ENCODE measurements at regions not wholly inside any gene's neighbourhood (a gene's known extent, or its start where the extent isn't known, plus 50 kb on each side); places are given as distances from the start of the nearest gene placed in this dataset.

DNA sequence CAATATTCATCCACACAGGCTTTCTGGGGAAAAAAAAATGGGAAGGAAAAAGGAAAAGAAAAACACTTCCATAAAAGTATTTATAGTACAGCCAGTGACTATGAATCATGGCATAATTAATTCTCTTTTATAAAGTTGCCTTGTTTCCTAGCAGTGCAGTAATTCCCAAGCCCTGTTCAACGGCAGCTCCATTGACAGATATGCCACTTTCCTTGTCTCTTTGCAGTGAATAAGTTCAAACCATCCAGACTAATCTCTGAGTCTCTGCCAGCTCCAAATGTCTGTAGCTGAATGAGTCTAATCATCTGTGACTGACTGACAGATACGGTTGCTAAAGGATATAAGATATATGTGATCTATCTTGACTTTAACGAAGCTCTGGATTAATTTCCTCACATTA, 52.9 kb upstream of the KCNJ16 start:
- Histone ChIP-seq H3K27me3 (ENCODE audit: insufficient read depth in 3 of 3, low read length in 2 of 3) (no peaks in the 10 kb centered on the region), H3K27ac (no peak overlapping the region), H3K4me1 (peaks cover 3% of the 10 kb centered on the region), H3K9me3 (no peaks in the 10 kb centered on the region), H3K36me3 (ENCODE audit: insufficient read depth in 1 of 2, low read depth in 1 of 2) (no peaks in the 10 kb centered on the region), H3K4me3 (no peak overlapping the region)
- ATAC-seq (no peak), DNase-seq (no peak)
- 21 to 50% (median 24%) methylated on average over 3 of the region's 3 CpGs for WGBS, 3 donors
- intact Hi-C loops (cut with DNase I), result no loop called here
- TF ChIP-seq CTCF (IDR thresholded peaks at IDR 0.05), result no peak

DNA sequence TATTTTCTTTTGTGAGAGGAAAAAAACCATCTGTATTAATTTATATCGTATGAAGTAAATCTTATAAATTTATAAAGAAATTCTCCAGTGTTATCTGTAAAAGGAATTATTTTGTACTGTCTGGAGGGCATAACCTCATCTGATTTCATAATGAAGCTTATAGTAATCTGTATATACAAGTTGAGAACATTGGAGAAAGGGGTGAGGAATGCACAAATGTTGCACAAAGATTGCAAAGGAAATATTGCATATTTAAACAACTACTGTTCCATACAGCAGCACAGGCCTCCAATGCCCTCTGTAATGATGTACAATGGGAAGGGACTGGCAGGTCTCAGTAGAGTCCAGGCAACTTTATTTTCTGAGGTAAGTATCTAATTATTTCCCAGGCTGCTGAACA, 50.8 kb upstream of the KCNJ16 start:
- DNase-seq (no peak), ATAC-seq (no peak)
- Histone ChIP-seq H3K36me3 (ENCODE audit: insufficient read depth in 1 of 2, low read depth in 1 of 2) (no peaks in the 10 kb centered on the region), H3K4me3 (no peak overlapping the region), H3K27me3 (ENCODE audit: insufficient read depth in 3 of 3, low read length in 2 of 3) (no peaks in the 10 kb centered on the region), H3K4me1 (peaks cover 5% of the 10 kb centered on the region), H3K9me3 (no peaks in the 10 kb centered on the region), H3K27ac (no peak overlapping the region)
- intact Hi-C loops (cut with DNase I), result no loop called here
- TF ChIP-seq CTCF (IDR thresholded peaks at IDR 0.05), result no peak
- WGBS, 3 donors, result 93 to 98% (median 96%) methylated on average over 1 of the region's 1 CpG

Data from psoas muscle (tissue), 7 donors.